ENCODE measurements at regions not wholly inside any gene's neighbourhood (a gene's known extent, or its start where the extent isn't known, plus 50 kb on each side); places are given as distances from the start of the nearest gene placed in this dataset.

DNA sequence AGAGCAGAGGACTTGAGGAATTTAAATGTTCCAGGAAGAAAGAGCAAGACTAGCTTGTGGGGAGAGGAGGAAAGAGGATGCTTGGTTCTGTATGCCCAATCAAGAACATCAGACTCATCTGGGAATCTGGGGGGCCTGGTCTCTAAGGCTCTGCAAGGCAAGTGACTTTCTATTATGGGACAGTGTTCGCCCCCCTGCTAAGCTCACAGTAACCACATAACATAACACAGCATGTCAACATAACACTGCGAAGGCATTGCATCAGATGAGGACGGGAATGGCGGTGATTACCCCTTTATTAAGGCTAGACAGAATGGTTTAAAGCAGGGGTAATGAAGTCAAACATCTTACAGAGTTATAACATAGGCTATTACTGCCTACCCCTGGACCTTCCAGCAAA, 176.6 kb upstream of the IRX6 start:
- DNase-seq (ENCODE audit: low read depth): no peak
- no peak overlapping the region for H3K4me3 ChIP-seq (ENCODE audit: low read depth, low read length)
- TF ChIP-seq, protein P1, sequence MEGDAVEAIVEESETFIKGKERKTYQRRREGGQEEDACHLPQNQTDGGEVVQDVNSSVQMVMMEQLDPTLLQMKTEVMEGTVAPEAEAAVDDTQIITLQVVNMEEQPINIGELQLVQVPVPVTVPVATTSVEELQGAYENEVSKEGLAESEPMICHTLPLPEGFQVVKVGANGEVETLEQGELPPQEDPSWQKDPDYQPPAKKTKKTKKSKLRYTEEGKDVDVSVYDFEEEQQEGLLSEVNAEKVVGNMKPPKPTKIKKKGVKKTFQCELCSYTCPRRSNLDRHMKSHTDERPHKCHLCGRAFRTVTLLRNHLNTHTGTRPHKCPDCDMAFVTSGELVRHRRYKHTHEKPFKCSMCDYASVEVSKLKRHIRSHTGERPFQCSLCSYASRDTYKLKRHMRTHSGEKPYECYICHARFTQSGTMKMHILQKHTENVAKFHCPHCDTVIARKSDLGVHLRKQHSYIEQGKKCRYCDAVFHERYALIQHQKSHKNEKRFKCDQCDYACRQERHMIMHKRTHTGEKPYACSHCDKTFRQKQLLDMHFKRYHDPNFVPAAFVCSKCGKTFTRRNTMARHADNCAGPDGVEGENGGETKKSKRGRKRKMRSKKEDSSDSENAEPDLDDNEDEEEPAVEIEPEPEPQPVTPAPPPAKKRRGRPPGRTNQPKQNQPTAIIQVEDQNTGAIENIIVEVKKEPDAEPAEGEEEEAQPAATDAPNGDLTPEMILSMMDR (IDR thresholded peaks at IDR 0.05; ENCODE audit: low read depth, low read length, missing control alignments): no peak

DNA sequence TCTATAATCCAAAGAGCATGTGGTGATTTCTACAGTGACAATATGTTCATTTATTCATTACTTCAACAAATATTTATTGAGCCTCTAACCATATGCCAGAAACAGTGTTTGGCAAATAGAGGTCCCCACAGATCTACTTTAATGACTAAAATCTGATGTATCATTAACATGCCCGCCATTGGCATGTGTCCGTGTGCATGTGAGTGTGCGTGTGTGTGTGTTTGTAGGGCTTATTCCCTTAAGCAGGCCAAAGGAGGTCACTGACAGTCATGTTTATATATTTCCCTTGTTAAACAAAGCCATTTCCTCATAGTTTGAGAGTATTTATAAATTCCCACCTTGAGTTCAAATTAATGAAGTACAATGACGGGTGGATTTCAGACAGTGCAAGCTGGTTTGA, 174.4 kb upstream of the IRX6 start:
- TF ChIP-seq, protein P1 (IDR thresholded peaks at IDR 0.05; ENCODE audit: low read depth, low read length, missing control alignments): no peak
- no peak overlapping the region for H3K4me3 ChIP-seq (ENCODE audit: low read depth, low read length)
- no peak for DNase-seq (ENCODE audit: low read depth)

DNA sequence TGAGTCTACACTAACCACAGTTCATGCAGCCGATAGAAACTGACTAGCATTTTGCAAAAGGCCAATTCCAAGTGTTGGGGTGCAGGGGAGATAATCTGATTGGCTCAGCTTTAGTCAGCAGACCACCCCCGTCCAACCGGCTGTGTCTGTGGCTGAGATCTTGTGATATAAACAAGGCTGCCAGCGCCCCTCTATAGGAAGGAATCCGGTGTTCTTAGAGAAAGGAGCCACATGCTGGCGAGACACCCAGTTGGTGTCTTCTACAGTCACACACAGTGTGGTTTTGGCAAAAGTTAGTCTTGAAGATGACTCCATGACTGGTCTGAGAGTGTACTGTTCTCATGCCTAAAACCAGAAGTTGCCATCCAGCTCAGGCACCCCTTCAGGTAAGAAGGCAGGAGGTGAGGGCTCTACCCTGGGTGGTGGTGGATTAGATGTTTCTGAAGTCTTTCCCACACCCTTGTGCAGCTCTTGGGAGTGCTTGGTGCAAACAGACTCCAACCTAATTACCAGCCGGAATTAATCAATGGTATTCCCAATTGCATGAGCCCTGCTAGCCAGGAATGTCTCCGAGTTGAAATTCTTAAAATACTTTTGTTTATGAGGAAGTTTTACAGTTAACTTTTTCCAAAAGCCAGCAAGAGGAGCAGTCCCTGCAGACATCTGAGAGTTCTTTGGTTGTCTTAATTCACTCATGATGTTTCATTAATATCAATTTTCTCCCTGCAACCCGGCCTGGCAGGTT, 172.3 kb upstream of the IRX6 start:
- DNase-seq (ENCODE audit: low read depth): no peak
- no peak overlapping the region for H3K4me3 ChIP-seq (ENCODE audit: low read depth, low read length)
- TF ChIP-seq, protein P1 (IDR thresholded peaks at IDR 0.05; ENCODE audit: low read depth, low read length, missing control alignments): no peak

DNA sequence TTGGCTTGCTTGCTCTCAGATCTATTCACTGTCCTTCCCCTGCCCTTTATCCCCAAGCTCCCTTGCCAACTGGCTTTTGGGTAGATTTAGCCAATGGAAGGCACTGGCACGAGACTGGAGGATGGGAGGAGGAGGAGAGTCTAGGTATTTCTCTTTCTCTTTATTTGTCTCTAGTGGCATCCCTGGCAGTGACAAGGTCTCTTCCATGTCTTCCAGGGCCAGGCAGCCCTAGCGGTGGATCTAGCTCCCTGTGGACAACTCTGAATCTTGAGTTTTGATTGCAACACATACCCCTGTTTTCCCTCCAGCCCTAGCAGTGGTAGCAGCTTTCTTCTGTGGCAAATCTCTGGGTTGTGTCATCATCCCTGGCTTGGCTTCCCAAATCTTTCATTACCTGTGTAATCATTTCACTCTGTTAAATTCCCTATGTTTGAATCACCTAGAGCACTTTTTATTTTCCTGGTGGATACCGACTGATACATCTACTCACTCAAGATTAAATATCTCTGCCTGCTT, 171.1 kb upstream of the IRX6 start:
- no peak overlapping the region for H3K4me3 ChIP-seq (ENCODE audit: low read depth, low read length)
- TF ChIP-seq, protein P1 (IDR thresholded peaks at IDR 0.05; ENCODE audit: low read depth, low read length, missing control alignments): no peak
- no peak for DNase-seq (ENCODE audit: low read depth)

DNA sequence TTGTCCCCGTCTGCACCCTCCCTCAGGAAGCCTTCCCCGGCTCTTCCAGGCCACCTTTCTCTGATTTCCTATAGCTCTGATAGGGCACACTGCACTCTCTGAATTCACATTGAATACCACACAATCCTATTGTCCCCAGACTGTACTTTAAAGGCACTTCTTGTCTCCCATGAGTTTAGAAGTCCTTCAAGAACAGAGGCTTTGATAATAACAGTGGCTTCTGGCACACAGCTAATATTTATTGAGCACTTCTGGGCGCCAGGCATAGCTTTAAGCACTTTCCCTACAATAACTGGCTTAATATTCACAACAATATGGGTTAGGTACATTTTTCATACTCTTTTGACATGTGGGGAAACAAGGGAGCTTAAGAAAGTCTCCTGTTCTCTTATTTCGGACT, 169.7 kb upstream of the IRX6 start:
- TF ChIP-seq, protein P1 (IDR thresholded peaks at IDR 0.05; ENCODE audit: low read depth, low read length, missing control alignments): no peak
- H3K4me3 ChIP-seq (ENCODE audit: low read depth, low read length): no peak overlapping the region
- no peak for DNase-seq (ENCODE audit: low read depth)

DNA sequence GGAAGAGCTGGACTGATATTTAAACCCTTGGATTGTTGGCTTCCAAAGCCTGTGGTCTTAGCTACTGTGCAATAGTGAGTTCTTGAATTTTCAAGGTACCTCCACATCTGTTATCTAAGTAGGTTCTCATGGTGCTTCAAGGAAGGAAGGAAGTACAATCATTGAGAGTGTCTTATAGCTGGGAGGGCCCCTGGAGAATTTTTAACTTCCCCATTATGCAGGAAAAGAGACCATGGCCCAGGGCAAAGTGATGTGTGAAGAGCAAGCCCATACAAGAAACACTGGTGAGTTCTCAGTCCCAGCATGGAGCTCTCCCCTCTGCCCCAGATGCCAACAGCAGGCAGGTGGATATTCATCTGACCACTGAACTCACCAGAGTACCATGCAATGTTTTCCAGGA, 169.0 kb upstream of the IRX6 start:
- DNase-seq (ENCODE audit: low read depth): no peak
- H3K4me3 ChIP-seq (ENCODE audit: low read depth, low read length): no peak overlapping the region
- TF ChIP-seq, protein P1 (IDR thresholded peaks at IDR 0.05; ENCODE audit: low read depth, low read length, missing control alignments): no peak

DNA sequence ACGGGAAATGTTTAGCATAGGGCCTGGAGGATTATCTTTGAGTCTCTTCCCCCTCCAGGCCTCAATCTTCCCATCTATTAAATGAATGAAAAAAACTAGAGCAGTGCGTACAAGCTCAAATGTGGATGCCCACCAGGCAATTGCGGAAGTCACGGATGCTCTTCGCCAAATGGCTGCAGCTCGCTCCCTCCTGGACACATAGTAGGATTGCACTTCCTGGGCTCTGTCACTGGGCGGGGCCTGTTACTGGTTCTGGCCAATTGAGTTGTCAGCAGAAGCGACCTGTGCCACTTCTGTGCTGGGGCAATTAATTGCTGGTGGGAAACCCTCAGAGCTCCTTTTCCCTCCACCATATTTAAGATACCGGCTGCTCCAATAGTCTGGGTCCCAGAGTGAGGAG, 168.2 kb upstream of the IRX6 start:
- no peak for DNase-seq (ENCODE audit: low read depth)

More for the DNA sequence above, 168.2 kb upstream of the IRX6 start:
- TF ChIP-seq, protein P1 (IDR thresholded peaks at IDR 0.05; ENCODE audit: low read depth, low read length, missing control alignments): no peak
- H3K4me3 ChIP-seq (ENCODE audit: low read depth, low read length): no peak overlapping the region

Data from GM12864 (cell line).